HUES6 (cell line): ENCODE measurements at regions not wholly inside any gene's neighbourhood (a gene's known extent, or its start where the extent isn't known, plus 50 kb on each side); places are given as distances from the start of the nearest gene placed in this dataset.
A peak's percentile ranks its signal among the peaks of the same experiment; 100 is the strongest.

ENCODE experiments used
- H3K27ac ChIP-seq: 2 replicates; pipeline ENCODE4 v1.7.0; 2013; ENCODE audit warnings: low read depth, mild to moderate bottlenecking, low read length, inconsistent platforms
- H3K27me3 ChIP-seq: 2 replicates; pipeline ENCODE4 v1.6.1; 2013; ENCODE audit warnings: low read length; ENCODE audit not compliant: control insufficient read depth, insufficient read depth
- H3K36me3 ChIP-seq: 2 replicates; pipeline ENCODE4 v1.6.1; 2013; ENCODE audit warnings: low read length; ENCODE audit not compliant: control insufficient read depth, insufficient read depth
- H3K4me1 ChIP-seq: 2 replicates; pipeline ENCODE4 v1.6.1; 2013; ENCODE audit warnings: low read length; ENCODE audit not compliant: control insufficient read depth, insufficient read depth
- H3K4me3 ChIP-seq: 2 replicates; pipeline ENCODE4 v1.5.1; 2013; ENCODE audit warnings: low read depth, low read length
- H3K9ac ChIP-seq: one replicate; pipeline ENCODE4 v1.6.1; 2013; ENCODE audit warnings: mild to moderate bottlenecking, low read length
- H3K9me3 ChIP-seq: 2 replicates; pipeline ENCODE4 v1.6.1; 2013; ENCODE audit warnings: low read depth, low read length; ENCODE audit not compliant: control insufficient read depth, insufficient read depth

GRCh38 chr16:73747328-73747727 is 549.3 kb upstream of the PSMD7 start:
- no peaks in the 10 kb centered on the region for H3K4me1 ChIP-seq
- no peak overlapping the region for H3K4me3 ChIP-seq
- H3K36me3 ChIP-seq, result no peaks in the 10 kb centered on the region
- no peak overlapping the region for H3K27ac ChIP-seq
- no peaks in the 10 kb centered on the region for H3K9me3 ChIP-seq
- no peaks in the 10 kb centered on the region for H3K27me3 ChIP-seq
- no peak overlapping the region for H3K9ac ChIP-seq

- Histone ChIP-seq H3K4me3 (no peak overlapping the region), H3K36me3 (no peaks in the 10 kb centered on the region), H3K9me3 (no peaks in the 10 kb centered on the region), H3K9ac (no peak overlapping the region), H3K27me3 (no peaks in the 10 kb centered on the region), H3K27ac (no peak overlapping the region), H3K4me1 (no peaks in the 10 kb centered on the region)
These were observed 550.1 kb upstream of the PSMD7 start for GRCh38 chr16:73746554-73746953.

GRCh38 chr16:73743665-73744496 is 552.7 kb upstream of the PSMD7 start:
- H3K4me3 ChIP-seq, result no peak overlapping the region
- H3K4me1 ChIP-seq, result no peaks in the 10 kb centered on the region
- H3K27ac ChIP-seq, result 0 out of 2 replicates have a peak overlapping the region, but pooled peaks have one; percentile 22
- no peaks in the 10 kb centered on the region for H3K9me3 ChIP-seq
- H3K9ac ChIP-seq, result no peak overlapping the region
- H3K27me3 ChIP-seq, result no peaks in the 10 kb centered on the region
- H3K36me3 ChIP-seq, result no peaks in the 10 kb centered on the region

- Histone ChIP-seq H3K4me1 (no peaks in the 10 kb centered on the region), H3K36me3 (no peaks in the 10 kb centered on the region), H3K27me3 (no peaks in the 10 kb centered on the region), H3K9ac (no peak overlapping the region), H3K27ac (no peak overlapping the region), H3K4me3 (no peak overlapping the region), H3K9me3 (peaks cover 6% of the 10 kb centered on the region; the same call in 1 of the 2 replicates)
These were observed 557.4 kb upstream of the PSMD7 start for GRCh38 chr16:73739049-73739769.

DNA sequence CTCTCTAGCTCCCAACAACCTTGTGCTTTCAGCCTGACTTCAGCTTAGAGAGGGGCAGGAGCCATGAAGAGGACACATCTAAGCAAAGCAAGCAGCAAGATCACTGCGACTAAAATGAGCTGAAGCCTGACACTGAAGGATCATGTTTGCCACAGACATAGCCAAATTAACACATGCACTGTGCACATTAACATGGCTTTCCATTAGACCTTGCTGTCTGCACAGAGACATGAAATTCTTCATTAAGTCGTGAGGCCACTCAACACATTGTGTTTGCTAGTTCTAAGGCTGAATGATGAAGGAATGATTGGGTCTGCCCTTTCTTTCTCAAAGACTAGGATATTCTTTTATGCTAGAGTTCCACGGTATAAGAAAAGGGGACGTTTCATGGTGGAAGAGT is 558.3 kb upstream of the PSMD7 start:
- H3K36me3 ChIP-seq, result no peaks in the 10 kb centered on the region
- no peak overlapping the region for H3K27ac ChIP-seq
- H3K4me1 ChIP-seq, result no peaks in the 10 kb centered on the region
- H3K4me3 ChIP-seq, result no peak overlapping the region
- no peaks in the 10 kb centered on the region for H3K27me3 ChIP-seq
- H3K9me3 ChIP-seq, result peaks cover 14% of the 10 kb centered on the region; the same call in 1 of the 2 replicates
- H3K9ac ChIP-seq, result no peak overlapping the region

- H3K9ac ChIP-seq, result no peak overlapping the region
- H3K27me3 ChIP-seq, result no peaks in the 10 kb centered on the region
- H3K36me3 ChIP-seq, result no peaks in the 10 kb centered on the region
- no peak overlapping the region for H3K4me3 ChIP-seq
- peaks cover 16% of the 10 kb centered on the region; the same call in 1 of the 2 replicates for H3K9me3 ChIP-seq
- no peak overlapping the region for H3K27ac ChIP-seq
- H3K4me1 ChIP-seq, result no peaks in the 10 kb centered on the region
These were observed 559.0 kb upstream of the PSMD7 start for GRCh38 chr16:73737637-73738036.

GRCh38 chr16:73735954-73736353 is 560.7 kb upstream of the PSMD7 start:
- Histone ChIP-seq H3K9ac (no peak overlapping the region), H3K27me3 (no peaks in the 10 kb centered on the region), H3K27ac (no peak overlapping the region), H3K9me3 (peaks cover 18% of the 10 kb centered on the region; the same call in 1 of the 2 replicates), H3K36me3 (no peaks in the 10 kb centered on the region), H3K4me3 (no peak overlapping the region), H3K4me1 (no peaks in the 10 kb centered on the region)

GRCh38 chr16:73735018-73735417 is 561.6 kb upstream of the PSMD7 start:
- H3K9ac ChIP-seq, result no peak overlapping the region
- no peaks in the 10 kb centered on the region for H3K36me3 ChIP-seq
- H3K4me3 ChIP-seq, result no peak overlapping the region
- H3K27ac ChIP-seq, result no peak overlapping the region
- no peaks in the 10 kb centered on the region for H3K4me1 ChIP-seq
- H3K27me3 ChIP-seq, result no peaks in the 10 kb centered on the region
- H3K9me3 ChIP-seq, result peaks cover 18% of the 10 kb centered on the region; the same call in 1 of the 2 replicates

DNA sequence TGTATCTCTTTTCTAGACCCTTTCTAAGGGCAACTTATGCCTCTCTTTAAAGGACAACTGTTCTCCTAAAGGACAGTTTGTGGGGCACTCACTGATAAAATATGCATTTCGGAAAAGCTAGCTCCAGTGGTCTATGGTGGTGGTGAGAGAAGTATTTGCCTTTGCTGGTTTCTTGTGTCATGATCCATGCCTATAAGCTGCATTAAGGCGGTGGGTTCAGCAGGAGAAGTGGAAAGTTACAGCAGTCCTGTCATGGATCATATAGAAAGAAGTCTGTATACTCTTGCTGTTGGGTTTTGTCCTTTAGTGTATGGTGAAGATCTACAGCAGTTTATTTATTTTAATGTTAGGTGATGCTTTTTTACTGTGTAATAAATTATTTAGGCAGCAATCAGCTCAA is 563.9 kb upstream of the PSMD7 start:
- Histone ChIP-seq H3K9me3 (peaks cover 18% of the 10 kb centered on the region; the same call in 1 of the 2 replicates), H3K36me3 (no peaks in the 10 kb centered on the region), H3K4me3 (no peak overlapping the region), H3K27me3 (no peaks in the 10 kb centered on the region), H3K4me1 (no peaks in the 10 kb centered on the region), H3K9ac (no peak overlapping the region), H3K27ac (no peak overlapping the region)

DNA sequence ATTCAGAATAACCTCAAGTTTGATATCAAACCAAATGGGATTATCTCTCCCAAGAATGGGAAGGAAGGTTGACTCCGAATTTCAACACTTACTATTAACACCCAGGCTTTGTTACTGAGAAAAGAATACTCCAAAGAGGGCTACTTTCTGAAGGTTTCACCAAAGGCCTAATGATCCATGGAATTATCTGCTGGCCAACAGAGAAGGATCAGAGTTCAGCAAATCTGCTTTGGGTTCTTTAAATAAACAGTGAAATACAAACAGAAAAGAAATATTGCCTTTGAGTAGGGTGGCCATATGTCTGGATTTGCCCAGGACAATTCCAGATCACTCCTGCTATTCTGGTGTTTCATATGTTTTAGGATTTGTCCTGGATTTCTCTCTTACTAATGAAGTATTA is 564.5 kb upstream of the PSMD7 start:
- Histone ChIP-seq H3K9ac (no peak overlapping the region), H3K36me3 (no peaks in the 10 kb centered on the region), H3K27ac (no peak overlapping the region), H3K9me3 (peaks cover 18% of the 10 kb centered on the region; the same call in 1 of the 2 replicates), H3K4me1 (no peaks in the 10 kb centered on the region), H3K27me3 (no peaks in the 10 kb centered on the region), H3K4me3 (no peak overlapping the region)

- Histone ChIP-seq H3K27me3 (no peaks in the 10 kb centered on the region), H3K4me1 (no peaks in the 10 kb centered on the region), H3K36me3 (no peaks in the 10 kb centered on the region), H3K9me3 (peaks cover 13% of the 10 kb centered on the region; the same call in 1 of the 2 replicates), H3K27ac (no peak overlapping the region), H3K4me3 (no peak overlapping the region), H3K9ac (no peak overlapping the region)
These were observed 566.0 kb upstream of the PSMD7 start for GRCh38 chr16:73730481-73731090.
